Activated T-helper 17 cell treated with anti-CD3 and anti-CD28 coated beads, Interleukin-2, amount 50 U/mL, for 72 hours (primary cell): ENCODE measurements at regions not wholly inside any gene's neighbourhood (a gene's known extent, or its start where the extent isn't known, plus 50 kb on each side); places are given as distances from the start of the nearest gene placed in this dataset.

Experiments used
- ATAC-seq: fragments of 150-1000 bp; cut with Tn5 transposase; replicated peaks from 2 replicates; pipeline ENCODE4 v1.10.0; 2021; ENCODE audit warnings: mild to moderate bottlenecking, moderate library complexity
- H3K27ac Mint-ChIP-seq: one replicate; pipeline ENCODE4 v1.8.0; 2022; ENCODE audit warnings: mixed read lengths
- H3K27me3 Mint-ChIP-seq: one replicate; pipeline ENCODE4 v1.8.0; 2022; ENCODE audit warnings: mixed read lengths
- H3K36me3 Mint-ChIP-seq: one replicate; pipeline ENCODE4 v1.8.0; 2022; ENCODE audit warnings: low read depth, mild to moderate bottlenecking, mixed read lengths
- H3K4me1 Mint-ChIP-seq: one replicate; pipeline ENCODE4 v1.8.0; 2022; ENCODE audit warnings: mixed read lengths
- H3K4me3 Mint-ChIP-seq: one replicate; pipeline ENCODE4 v1.8.0; 2022; ENCODE audit warnings: mild to moderate bottlenecking, mixed read lengths
- H3K9me3 Mint-ChIP-seq: one replicate; pipeline ENCODE4 v1.8.0; 2022; ENCODE audit warnings: mixed read lengths

DNA sequence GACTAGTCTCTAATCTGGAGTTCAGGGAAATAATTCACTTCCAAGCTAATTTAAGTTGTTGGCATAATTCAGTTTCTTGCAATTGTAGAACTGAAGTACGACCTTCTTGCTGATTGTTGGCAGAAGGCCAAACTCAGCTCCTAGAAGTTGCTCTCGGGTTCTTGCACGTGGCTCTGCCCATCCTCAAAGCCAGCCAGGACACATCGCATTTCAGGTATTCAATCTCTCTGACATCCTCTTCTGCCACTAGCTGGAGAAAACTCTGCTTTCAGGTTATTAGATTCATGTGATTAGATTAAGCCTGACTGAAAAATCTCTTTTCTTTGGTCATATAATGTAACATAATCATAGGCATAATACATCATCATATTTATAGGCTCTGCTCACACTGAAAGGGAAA is 362.0 kb downstream of the ZPLD1 start:
- ATAC-seq, result no peak
- Mint-ChIP-seq H3K9me3 (no peaks in the 10 kb centered on the region), H3K27me3 (no peaks in the 10 kb centered on the region), H3K36me3 (no peaks in the 10 kb centered on the region), H3K4me3 (no peak overlapping the region), H3K27ac (no peak overlapping the region), H3K4me1 (no peaks in the 10 kb centered on the region)

DNA sequence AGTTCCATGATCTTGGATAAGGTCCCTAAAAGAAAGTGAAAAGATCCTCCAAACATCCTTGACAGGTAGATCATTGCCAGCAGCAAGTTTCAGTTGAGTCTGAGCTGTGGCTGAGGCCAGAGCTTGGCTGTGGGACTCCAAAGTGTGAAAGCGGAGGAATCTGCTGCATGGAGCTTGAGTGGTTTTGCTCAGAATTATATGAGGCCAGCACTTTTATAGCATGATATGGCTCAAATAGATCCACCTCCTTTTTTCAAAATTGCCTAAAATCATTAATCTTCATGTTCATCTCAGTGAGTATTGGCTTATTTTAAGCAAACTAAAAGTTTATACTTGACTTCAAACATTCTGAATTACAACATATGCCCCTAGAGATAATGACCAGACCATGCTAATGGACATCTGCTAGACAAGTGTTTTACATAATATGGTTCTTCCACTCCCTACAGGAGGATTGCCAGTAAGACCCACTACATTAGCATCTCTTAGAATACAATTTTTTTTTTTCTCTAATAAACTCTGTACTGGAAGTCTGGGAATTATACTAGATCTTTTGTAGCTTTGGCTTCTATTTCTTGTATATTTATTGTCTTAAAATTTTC is 368.1 kb downstream of the ZPLD1 start:
- H3K36me3 Mint-ChIP-seq, result no peaks in the 10 kb centered on the region
- no peak overlapping the region for H3K4me3 Mint-ChIP-seq
- H3K27me3 Mint-ChIP-seq, result no peaks in the 10 kb centered on the region
- no peak for ATAC-seq
- H3K27ac Mint-ChIP-seq, result no peak overlapping the region
- no peaks in the 10 kb centered on the region for H3K9me3 Mint-ChIP-seq
- no peaks in the 10 kb centered on the region for H3K4me1 Mint-ChIP-seq

DNA sequence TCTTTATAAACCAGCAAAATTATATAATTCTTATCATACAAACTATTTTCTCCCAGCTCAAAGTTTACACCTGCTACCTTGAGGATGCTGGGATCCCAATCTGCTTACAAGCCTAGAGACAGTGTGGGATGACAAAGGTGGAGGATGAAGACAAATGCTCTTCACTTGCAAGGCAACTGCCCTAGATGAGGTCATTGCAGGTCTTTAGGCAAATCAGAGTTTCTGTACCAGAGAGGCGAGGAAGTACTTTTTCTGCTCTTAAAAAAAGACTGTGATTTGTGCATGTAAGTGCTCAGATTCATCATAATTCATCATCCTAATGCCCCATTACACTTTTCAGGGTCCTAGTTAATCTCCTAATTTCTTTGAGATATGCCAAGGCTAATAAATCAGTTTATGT is 376.1 kb downstream of the ZPLD1 start:
- Mint-ChIP-seq H3K36me3 (no peaks in the 10 kb centered on the region), H3K4me1 (no peaks in the 10 kb centered on the region), H3K4me3 (no peak overlapping the region), H3K9me3 (peaks cover 4% of the 10 kb centered on the region), H3K27me3 (no peaks in the 10 kb centered on the region), H3K27ac (no peak overlapping the region)
- ATAC-seq, result no peak

DNA sequence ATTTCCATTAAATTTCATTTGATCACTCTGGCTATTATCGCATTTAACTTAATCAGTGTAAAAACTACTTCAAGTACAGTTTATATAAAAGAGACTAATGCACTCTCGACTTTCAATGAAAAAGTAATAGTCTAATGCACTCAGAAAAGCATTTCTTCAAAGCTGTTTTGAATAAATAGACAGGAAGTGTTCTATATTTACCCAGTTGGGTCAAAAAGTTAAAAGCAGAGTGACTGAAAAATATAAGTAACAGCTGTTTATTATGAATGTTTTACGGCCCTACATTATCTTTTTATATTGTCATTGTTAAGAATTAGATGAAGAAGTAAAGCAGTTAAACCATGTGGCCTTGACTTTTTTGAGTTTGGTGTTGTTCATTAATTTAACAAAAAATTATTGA is 391.8 kb downstream of the ZPLD1 start:
- no peak overlapping the region for H3K27ac Mint-ChIP-seq
- no peaks in the 10 kb centered on the region for H3K36me3 Mint-ChIP-seq
- ATAC-seq, result no peak
- no peaks in the 10 kb centered on the region for H3K4me1 Mint-ChIP-seq
- peaks cover 4% of the 10 kb centered on the region for H3K9me3 Mint-ChIP-seq
- H3K27me3 Mint-ChIP-seq, result no peaks in the 10 kb centered on the region
- H3K4me3 Mint-ChIP-seq, result no peak overlapping the region

DNA sequence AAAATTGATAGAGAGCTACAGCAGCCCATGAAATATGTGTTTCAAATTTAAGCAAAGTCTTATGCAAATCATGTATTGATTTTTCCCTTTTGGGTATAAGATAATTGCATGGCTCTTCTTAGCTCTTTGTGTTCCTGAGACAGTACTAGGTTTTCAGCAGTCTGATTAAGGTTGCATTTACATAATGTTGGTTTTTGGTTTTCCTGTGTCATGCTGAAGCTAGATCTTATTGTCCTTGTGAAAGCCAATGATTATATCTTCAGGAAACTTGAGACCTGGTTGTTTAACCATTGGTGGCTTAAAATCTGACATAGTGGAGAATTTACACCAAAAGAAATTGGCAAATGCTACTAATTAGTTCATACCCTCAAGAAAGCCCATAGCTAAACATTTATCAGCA is 392.6 kb downstream of the ZPLD1 start:
- no peak overlapping the region for H3K27ac Mint-ChIP-seq
- H3K27me3 Mint-ChIP-seq, result no peaks in the 10 kb centered on the region
- no peaks in the 10 kb centered on the region for H3K4me1 Mint-ChIP-seq
- no peaks in the 10 kb centered on the region for H3K36me3 Mint-ChIP-seq
- no peak overlapping the region for H3K4me3 Mint-ChIP-seq
- H3K9me3 Mint-ChIP-seq, result peaks cover 4% of the 10 kb centered on the region
- ATAC-seq, result no peak

DNA sequence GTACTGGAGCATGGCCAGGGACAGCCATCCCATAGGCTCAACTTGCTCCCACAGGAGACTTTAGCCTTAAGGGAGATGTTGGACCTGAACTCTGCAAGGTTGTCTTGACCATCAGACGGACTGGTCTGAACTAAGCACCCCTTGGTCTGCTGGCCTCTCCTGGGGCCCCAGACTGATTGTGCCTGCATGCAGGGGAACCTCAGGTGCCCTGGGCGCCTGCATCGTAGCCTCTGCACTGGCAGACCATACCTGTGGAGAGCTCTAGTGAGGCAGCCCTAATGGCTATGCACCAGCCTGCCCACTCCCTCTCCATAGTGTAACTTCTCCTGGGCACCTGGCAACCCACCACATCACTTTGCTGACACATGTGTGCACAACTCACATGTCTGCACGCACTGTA is 395.6 kb downstream of the ZPLD1 start:
- Mint-ChIP-seq H3K27me3 (no peaks in the 10 kb centered on the region), H3K9me3 (peaks cover 6% of the 10 kb centered on the region), H3K4me3 (no peak overlapping the region), H3K36me3 (no peaks in the 10 kb centered on the region), H3K27ac (no peak overlapping the region), H3K4me1 (no peaks in the 10 kb centered on the region)
- no peak for ATAC-seq

DNA sequence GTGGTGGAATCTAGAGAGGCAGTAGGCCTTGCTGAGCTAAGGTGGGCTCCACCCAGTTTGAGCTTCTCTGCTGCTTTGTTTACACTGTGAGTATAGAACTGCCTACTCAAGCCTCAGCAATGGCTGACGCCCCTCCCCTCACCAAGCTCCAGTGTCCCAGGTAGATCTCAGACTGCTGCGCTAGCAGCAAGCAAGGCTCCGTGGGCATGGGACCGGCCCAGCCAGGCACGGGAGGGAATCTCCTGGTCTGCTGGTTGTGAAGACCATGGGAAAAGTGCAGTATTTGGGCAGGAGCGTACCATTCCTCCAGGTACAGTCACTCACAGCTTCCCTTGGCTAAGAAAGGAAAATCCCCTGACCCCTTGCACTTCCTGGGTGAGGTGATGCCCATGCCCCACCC is 407.1 kb downstream of the ZPLD1 start:
- Mint-ChIP-seq H3K36me3 (no peaks in the 10 kb centered on the region), H3K4me1 (no peaks in the 10 kb centered on the region), H3K27me3 (no peaks in the 10 kb centered on the region), H3K9me3 (peaks cover 9% of the 10 kb centered on the region), H3K4me3 (no peak overlapping the region), H3K27ac (no peak overlapping the region)
- no peak for ATAC-seq

DNA sequence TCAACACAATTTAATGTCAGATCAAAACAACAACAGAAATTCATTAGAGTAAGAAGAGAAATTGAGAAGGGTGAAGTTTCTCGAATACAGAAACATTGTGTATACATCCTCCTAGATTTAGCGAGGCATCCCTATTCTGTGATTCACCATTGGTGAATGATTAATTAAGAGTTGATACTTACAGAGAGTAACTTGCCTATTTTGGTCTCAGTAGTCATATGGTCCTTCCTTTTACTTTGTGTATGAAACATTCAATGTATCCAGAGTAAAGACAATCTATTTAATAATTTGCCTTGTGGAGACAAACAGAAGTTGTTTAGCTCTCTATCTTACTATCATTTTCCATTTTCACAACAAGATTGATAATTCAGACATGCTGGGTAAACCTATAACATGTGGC is 432.0 kb downstream of the ZPLD1 start:
- H3K4me1 Mint-ChIP-seq, result no peaks in the 10 kb centered on the region
- no peaks in the 10 kb centered on the region for H3K27me3 Mint-ChIP-seq
- H3K27ac Mint-ChIP-seq, result no peak overlapping the region
- no peaks in the 10 kb centered on the region for H3K9me3 Mint-ChIP-seq
- no peak for ATAC-seq
- no peak overlapping the region for H3K4me3 Mint-ChIP-seq
- no peaks in the 10 kb centered on the region for H3K36me3 Mint-ChIP-seq

DNA sequence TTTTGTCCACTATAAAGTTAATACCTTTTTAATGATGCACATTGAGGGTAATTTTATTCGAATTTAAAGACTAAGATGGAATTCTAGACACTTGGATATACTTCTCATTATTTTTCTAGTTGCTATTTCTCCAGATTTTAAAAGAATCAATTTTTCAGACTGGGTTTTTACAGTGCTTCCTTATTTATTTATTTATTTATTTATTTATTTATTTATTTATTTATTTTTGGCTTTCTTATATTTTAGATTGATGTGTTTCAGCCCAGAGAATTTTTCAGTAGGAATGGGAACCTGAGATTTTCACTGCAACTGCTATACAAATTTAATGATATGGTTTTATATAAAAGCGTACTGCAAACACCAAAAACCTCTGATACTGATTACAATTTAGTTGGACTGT is 448.7 kb downstream of the ZPLD1 start:
- Mint-ChIP-seq H3K4me1 (no peaks in the 10 kb centered on the region), H3K4me3 (no peak overlapping the region), H3K36me3 (no peaks in the 10 kb centered on the region), H3K27ac (no peak overlapping the region), H3K9me3 (no peaks in the 10 kb centered on the region), H3K27me3 (no peaks in the 10 kb centered on the region)
- no peak for ATAC-seq

DNA sequence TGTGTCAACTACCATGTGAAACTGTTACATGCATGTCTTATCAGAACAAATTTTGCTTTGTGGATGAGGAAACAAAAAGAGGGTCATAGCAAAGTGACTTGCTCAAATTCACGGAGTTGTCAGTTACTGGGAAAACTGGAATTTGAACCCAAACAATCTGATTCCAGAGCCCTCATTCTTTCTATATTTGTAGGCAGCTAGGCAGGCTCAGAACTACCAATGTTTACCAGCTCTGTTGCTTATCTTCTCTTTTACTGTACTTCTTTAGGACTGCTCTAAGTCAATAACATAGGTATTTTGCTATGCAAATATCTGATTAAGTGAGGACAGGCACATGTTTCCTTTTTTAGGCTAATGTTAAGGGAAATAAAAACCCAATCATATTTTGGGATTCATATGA is 450.5 kb downstream of the ZPLD1 start:
- no peaks in the 10 kb centered on the region for H3K4me1 Mint-ChIP-seq
- H3K36me3 Mint-ChIP-seq, result no peaks in the 10 kb centered on the region
- no peak overlapping the region for H3K27ac Mint-ChIP-seq
- ATAC-seq, result no peak
- H3K27me3 Mint-ChIP-seq, result no peaks in the 10 kb centered on the region
- H3K9me3 Mint-ChIP-seq, result no peaks in the 10 kb centered on the region
- no peak overlapping the region for H3K4me3 Mint-ChIP-seq

DNA sequence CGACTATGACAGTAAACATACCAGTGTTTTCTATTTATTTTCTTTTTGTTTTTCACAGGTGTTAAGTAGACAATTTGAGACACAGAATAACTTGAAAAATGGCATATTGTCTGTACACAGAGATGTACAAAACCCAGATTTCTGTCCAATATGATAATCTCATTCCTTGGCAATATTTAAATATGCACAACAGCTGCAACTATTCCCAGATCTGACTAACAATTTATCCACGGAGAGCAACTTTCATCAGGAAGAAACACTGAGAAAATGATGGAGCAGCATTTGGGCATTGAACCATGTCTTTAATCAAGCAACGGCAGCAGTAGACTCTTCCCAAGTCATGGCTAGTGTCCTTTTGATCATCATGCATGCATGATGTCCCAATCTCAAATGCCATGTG is 452.6 kb downstream of the ZPLD1 start:
- Mint-ChIP-seq H3K36me3 (no peaks in the 10 kb centered on the region), H3K4me3 (no peak overlapping the region), H3K4me1 (no peaks in the 10 kb centered on the region), H3K27ac (no peak overlapping the region), H3K9me3 (peaks cover 3% of the 10 kb centered on the region), H3K27me3 (no peaks in the 10 kb centered on the region)
- ATAC-seq, result no peak

DNA sequence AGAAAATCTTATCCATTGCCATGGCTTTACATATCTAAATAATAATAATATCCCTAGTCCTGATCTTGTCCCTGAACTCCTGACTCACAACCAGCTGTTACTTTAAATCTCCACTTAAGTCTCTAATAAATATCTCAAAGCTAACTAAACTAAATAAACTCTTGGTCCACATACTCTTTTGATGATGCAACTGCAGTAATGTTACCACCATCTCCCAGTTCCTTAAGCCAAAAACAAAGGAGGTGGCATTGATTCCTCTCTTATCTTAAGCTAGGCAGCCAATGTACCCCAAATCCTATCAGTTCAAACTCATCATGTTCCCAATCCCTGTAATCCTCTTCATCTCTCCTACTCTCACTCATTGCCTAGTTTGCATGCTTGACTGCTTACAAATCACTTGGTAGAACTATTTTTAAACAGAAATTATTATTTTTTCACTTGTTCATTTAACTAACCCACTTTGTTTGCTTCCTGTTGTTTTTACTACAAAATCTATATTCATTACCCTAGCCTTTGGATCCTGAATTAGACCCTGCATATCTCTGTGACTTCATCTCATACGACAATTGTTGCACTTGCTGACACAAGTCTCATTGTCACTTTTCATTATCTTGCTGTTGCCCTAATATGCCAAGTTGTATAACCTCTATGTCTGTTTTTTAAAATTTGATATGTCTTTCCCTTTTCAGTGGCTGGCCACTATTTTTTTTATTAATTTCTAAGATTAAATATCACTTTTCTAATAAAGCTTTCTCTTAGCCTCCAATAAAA is 462.2 kb downstream of the ZPLD1 start:
- H3K4me1 Mint-ChIP-seq, result no peaks in the 10 kb centered on the region
- H3K4me3 Mint-ChIP-seq, result no peak overlapping the region
- no peak for ATAC-seq
- H3K9me3 Mint-ChIP-seq, result peaks cover 2% of the 10 kb centered on the region
- H3K27me3 Mint-ChIP-seq, result no peaks in the 10 kb centered on the region
- no peak overlapping the region for H3K27ac Mint-ChIP-seq
- no peaks in the 10 kb centered on the region for H3K36me3 Mint-ChIP-seq

DNA sequence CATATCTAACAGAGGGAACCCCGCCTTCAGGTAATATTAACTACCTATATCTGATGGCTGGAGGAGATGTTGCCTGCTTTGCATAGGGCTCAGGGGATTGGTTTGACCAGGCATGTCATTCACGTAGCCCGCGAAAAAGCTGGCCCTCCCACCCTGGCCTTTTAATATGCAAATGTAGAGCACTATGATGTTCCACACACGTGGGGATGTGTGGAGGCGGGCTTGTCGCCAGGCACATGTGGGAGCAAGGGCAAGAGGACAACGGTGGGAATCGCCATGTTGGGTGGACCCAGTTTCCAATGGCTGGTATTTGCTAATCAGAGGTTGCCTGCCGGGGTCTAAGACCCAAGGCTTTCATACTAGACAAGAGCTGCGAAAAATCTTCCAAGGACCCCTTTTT is 469.8 kb downstream of the ZPLD1 start:
- Mint-ChIP-seq H3K9me3 (peaks cover 3% of the 10 kb centered on the region), H3K36me3 (no peaks in the 10 kb centered on the region), H3K4me1 (no peaks in the 10 kb centered on the region), H3K27ac (no peak overlapping the region), H3K27me3 (no peaks in the 10 kb centered on the region), H3K4me3 (no peak overlapping the region)
- no peak for ATAC-seq

DNA sequence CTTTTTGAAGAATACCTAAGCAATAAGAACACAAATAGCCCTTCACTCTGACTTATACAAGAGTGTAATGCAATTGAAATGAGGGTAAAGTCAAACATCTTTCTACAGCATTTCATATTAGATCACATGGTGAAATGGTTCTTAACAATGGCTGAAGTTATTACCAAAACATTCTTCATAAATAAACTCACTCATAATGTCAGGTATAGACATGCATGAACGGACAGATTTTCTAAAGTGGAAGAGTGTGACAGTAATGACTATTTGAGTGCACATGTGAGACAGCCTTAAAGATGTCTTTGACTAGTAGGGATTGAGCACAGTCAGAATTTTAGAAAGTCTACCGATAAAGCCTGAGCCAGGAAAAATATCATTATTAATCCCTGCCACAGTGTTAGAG is 471.0 kb downstream of the ZPLD1 start:
- no peak overlapping the region for H3K27ac Mint-ChIP-seq
- peaks cover 3% of the 10 kb centered on the region for H3K9me3 Mint-ChIP-seq
- H3K27me3 Mint-ChIP-seq, result no peaks in the 10 kb centered on the region
- ATAC-seq, result no peak
- no peaks in the 10 kb centered on the region for H3K4me1 Mint-ChIP-seq
- H3K36me3 Mint-ChIP-seq, result no peaks in the 10 kb centered on the region
- H3K4me3 Mint-ChIP-seq, result no peak overlapping the region

DNA sequence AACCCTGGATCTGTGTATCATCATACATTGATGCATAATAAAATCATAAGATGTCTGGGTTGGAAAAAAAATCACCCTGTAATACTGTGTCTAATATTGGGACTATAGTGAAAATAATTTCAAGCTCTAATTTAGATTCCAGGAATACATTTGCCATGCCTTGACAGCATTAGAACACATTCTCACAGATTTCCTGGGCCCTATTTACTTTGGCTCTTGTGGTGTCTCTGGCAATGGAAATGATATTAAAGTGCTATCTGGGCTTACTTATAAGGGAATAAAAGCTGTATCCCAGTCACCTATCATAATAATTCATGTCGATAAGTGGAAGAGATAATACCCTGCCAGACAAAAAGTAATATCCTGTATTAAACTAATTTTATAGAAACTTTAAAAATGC is 472.0 kb downstream of the ZPLD1 start:
- ATAC-seq, result no peak

More for the DNA sequence above, 472.0 kb downstream of the ZPLD1 start:
- H3K27ac Mint-ChIP-seq, result no peak overlapping the region
- no peak overlapping the region for H3K4me3 Mint-ChIP-seq
- H3K4me1 Mint-ChIP-seq, result no peaks in the 10 kb centered on the region
- H3K9me3 Mint-ChIP-seq, result peaks cover 3% of the 10 kb centered on the region
- no peaks in the 10 kb centered on the region for H3K36me3 Mint-ChIP-seq
- no peaks in the 10 kb centered on the region for H3K27me3 Mint-ChIP-seq
